ENCODE measurements at regions not wholly inside any gene's neighbourhood (a gene's known extent, or its start where the extent isn't known, plus 50 kb on each side); places are given as distances from the start of the nearest gene placed in this dataset.

- TF ChIP-seq CTCF (IDR thresholded peaks at IDR 0.05; ENCODE audit: low read depth, low read length) (no peak), POLR2A (IDR thresholded peaks at IDR 0.05; ENCODE audit: extremely low read depth, insufficient read length) (no peak), MYC (IDR thresholded peaks at IDR 0.05; ENCODE audit: low read depth, low read length) (no peak)
- TF ChIP-seq, protein P1, sequence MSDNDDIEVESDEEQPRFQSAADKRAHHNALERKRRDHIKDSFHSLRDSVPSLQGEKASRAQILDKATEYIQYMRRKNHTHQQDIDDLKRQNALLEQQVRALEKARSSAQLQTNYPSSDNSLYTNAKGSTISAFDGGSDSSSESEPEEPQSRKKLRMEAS (IDR thresholded peaks at IDR 0.05; ENCODE audit: low read depth, low read length), result no peak
Measured at GRCh38 chr16:5505091-5505887, 407.7 kb upstream of the EEF2KMT start.
